A673 (cell line): ENCODE measurements at regions not wholly inside any gene's neighbourhood (a gene's known extent, or its start where the extent isn't known, plus 50 kb on each side); places are given as distances from the start of the nearest gene placed in this dataset.

Experiments
- CTCF ChIP-seq: fragments of 300-800, 200-600 bp; sonication (generic); conservative IDR thresholded peaks from 2 replicates; pipeline ENCODE4 v1.5.1; 2017; ENCODE audit warnings: low read depth, mild to moderate bottlenecking, antibody characterized with exemption, low read length, moderate library complexity, mixed read lengths
- EZH2 ChIP-seq: fragments of 200-600 bp; sonication (generic); IDR thresholded peaks from 2 replicates; pipeline ENCODE4 v1.6.1; 2017; ENCODE audit warnings: borderline replicate concordance, low read depth, mild to moderate bottlenecking, mixed read lengths, antibody characterized with exemption, low read length; ENCODE audit not compliant: poor library complexity, severe bottlenecking

- TF ChIP-seq CTCF = no peak
- no peak for TF ChIP-seq EZH2
Observed at GRCh38 chr17:77480509-77481215, 339.9 kb downstream of the SEC14L1 start.
